SK-N-MC (cell line): ENCODE measurements at regions not wholly inside any gene's neighbourhood (a gene's known extent, or its start where the extent isn't known, plus 50 kb on each side); places are given as distances from the start of the nearest gene placed in this dataset.

Source experiments
- EZH2 ChIP-seq: fragments of 200-600 bp; sonication (generic); IDR thresholded peaks from one replicate; pipeline ENCODE4 v1.6.1; 2017; ENCODE audit warnings: antibody characterized with exemption
- FOXP2 ChIP-seq: optimal IDR thresholded peaks from 2 replicates; pipeline ENCODE3; 2011; ENCODE audit warnings: mild to moderate bottlenecking, moderate library complexity; ENCODE audit not compliant: insufficient read depth; ENCODE audit errors: extremely low read length, control extremely low read depth
- POLR2AphosphoS5 ChIP-seq: IDR thresholded peaks from 2 replicates; pipeline ENCODE4 v1.6.1; 2012; ENCODE audit warnings: mild to moderate bottlenecking, low read depth, low read length, borderline replicate concordance

DNA sequence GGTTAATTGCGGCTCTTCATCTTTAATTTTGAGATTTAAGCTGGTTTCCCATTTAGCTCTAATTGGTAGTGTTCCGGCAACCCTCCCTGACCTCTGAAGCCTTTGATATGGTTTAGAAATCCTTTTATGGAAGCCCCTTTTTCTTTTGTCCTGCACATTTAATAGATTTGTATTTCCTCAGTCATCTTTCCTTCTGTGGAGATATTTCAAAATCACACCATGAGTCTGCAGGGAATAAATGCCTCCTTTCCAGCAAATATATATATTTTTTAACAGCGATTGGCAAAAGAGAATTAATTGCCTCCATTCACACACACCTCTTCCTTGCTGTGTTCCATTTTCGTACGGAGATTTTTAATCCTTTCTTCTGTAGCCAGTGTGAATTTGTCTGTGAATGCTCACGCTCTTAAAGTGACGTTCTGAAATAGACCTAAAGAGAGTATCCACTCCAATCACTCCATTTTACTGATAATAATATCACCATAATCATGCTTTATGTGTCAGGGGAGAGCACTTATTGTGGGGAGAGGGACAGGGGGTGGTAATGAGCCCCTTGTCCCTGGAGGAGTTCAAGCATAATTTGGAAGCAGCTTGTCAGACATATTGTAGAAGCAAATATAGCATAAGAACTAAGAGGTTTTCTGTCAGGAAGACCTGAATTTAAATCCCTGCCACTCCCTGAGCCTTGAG lies 142.5 kb upstream of the SYT13 start:
- TF ChIP-seq EZH2 = no peak
- TF ChIP-seq POLR2AphosphoS5 = no peak
- TF ChIP-seq FOXP2 = no peak
